SU-DHL-6 (cell line): ENCODE measurements at regions not wholly inside any gene's neighbourhood (a gene's known extent, or its start where the extent isn't known, plus 50 kb on each side); places are given as distances from the start of the nearest gene placed in this dataset.

ENCODE experiments used
- H2AFZ ChIP-seq: fragments of 200-600 bp; sonication (generic); 2 replicates; pipeline ENCODE4 v1.6.1; 2014; ENCODE audit warnings: low read depth, mild to moderate bottlenecking, moderate library complexity, mixed read lengths, antibody characterized with exemption, low read length; ENCODE audit not compliant: severe bottlenecking
- H3F3A ChIP-seq: fragments of 200-600 bp; shearing (Covaris generic); 2 replicates; pipeline ENCODE4 v1.6.0; 2016; ENCODE audit warnings: antibody characterized with exemption, mild to moderate bottlenecking; ENCODE audit not compliant: insufficient read depth
- H3K27ac ChIP-seq: fragments of 200-600 bp; sonication (generic); 2 replicates; pipeline ENCODE4 v1.5.1; 2016; ENCODE audit warnings: low read depth, mild to moderate bottlenecking, low read length, moderate library complexity, mixed read lengths
- H3K27me3 ChIP-seq: fragments of 200-600 bp; sonication (generic), shearing (Covaris generic); 2 replicates; pipeline ENCODE4 v1.6.0; 2014; ENCODE audit warnings: mild to moderate bottlenecking, low read length
- H3K36me3 ChIP-seq: fragments of 200-600 bp; sonication (generic); 2 replicates; pipeline ENCODE4 v1.6.1; 2014; ENCODE audit warnings: mild to moderate bottlenecking, low read length, mixed read lengths
- H3K4me2 ChIP-seq: fragments of 300-600, 200-600 bp; shearing (Covaris generic), sonication (generic); 2 replicates; pipeline ENCODE4 v1.6.0; 2014; ENCODE audit warnings: low read length, low read depth, mild to moderate bottlenecking; ENCODE audit not compliant: poor library complexity, severe bottlenecking
- H3K4me3 ChIP-seq: fragments of 200-600 bp; sonication (generic); 2 replicates; pipeline ENCODE4 v1.5.1; 2014; ENCODE audit warnings: antibody characterized with exemption, low read length, mild to moderate bottlenecking, mixed read lengths; ENCODE audit not compliant: insufficient read depth, poor library complexity, severe bottlenecking
- H3K79me2 ChIP-seq: fragments of 200-600 bp; sonication (generic); 2 replicates; pipeline ENCODE4 v1.6.1; 2014; ENCODE audit warnings: mild to moderate bottlenecking, low read length, moderate library complexity; ENCODE audit not compliant: insufficient read depth
- H3K9ac ChIP-seq: fragments of 200-600 bp; sonication (generic); 2 replicates; pipeline ENCODE4 v1.7.0; 2014; ENCODE audit warnings: mild to moderate bottlenecking, low read length
- H3K9me2 ChIP-seq: fragments of 200-600 bp; sonication (generic); replicated peaks from 2 replicates; pipeline ENCODE4 v1.6.1; 2014; ENCODE audit warnings: low read length; ENCODE audit not compliant: insufficient read depth
- H3K9me3 ChIP-seq: fragments of 200-600 bp; sonication (generic); 2 replicates; pipeline ENCODE4 v1.6.1; 2014; ENCODE audit warnings: low read length, mixed read lengths; ENCODE audit not compliant: insufficient read depth
- H4K20me1 ChIP-seq: fragments of 200-600 bp; sonication (generic); 2 replicates; pipeline ENCODE4 v1.6.1; 2014; ENCODE audit warnings: low read depth, mild to moderate bottlenecking, antibody characterized with exemption, low read length, moderate library complexity, mixed read lengths
- EZH2phosphoT487 ChIP-seq: fragments of 200-600 bp; sonication (generic), shearing (Covaris generic); conservative IDR thresholded peaks from 2 replicates; pipeline ENCODE4 v1.6.1; 2018; ENCODE audit warnings: mild to moderate bottlenecking, antibody characterized with exemption, low read length, moderate library complexity, mixed read lengths
- TF ChIP-seq, protein P1 (sequence below): fragments of 200-600 bp; sonication (generic); IDR thresholded peaks from one replicate; pipeline ENCODE4 v1.5.1; 2017; ENCODE audit warnings: antibody characterized with exemption, mild to moderate bottlenecking, low read length, moderate library complexity; ENCODE audit not compliant: insufficient read depth, poor library complexity, severe bottlenecking

DNA sequence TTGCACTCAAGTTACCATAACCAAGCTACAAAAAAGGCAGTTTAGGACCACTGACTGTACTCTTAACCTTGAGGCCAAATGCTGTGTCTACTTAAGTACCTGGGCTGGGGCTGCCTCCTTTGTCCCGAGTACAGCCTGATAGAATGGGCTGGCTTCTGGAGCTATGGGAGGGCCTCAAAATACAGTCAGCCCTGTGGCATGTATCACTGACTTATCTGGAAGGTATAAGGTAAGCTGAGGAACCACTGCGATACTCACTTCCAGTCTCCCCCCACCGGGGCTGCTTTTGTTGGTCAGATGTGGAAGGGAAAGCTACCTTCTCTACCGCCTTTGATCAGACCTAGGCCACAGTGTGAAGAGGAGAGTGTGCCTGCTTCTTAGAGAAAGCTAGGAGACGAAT lies 404.8 kb downstream of the ARHGEF28 start:
- H3K27me3 ChIP-seq, result no peaks in the 10 kb centered on the region
- H3K9me3 ChIP-seq, result no peaks in the 10 kb centered on the region
- H3F3A ChIP-seq, result no peaks in the 10 kb centered on the region
- H3K4me2 ChIP-seq, result no peak overlapping the region
- H2AFZ ChIP-seq, result no peak overlapping the region
- no peaks in the 10 kb centered on the region for H3K9me2 ChIP-seq
- TF ChIP-seq EZH2phosphoT487, result no peak
- TF ChIP-seq, protein P1, sequence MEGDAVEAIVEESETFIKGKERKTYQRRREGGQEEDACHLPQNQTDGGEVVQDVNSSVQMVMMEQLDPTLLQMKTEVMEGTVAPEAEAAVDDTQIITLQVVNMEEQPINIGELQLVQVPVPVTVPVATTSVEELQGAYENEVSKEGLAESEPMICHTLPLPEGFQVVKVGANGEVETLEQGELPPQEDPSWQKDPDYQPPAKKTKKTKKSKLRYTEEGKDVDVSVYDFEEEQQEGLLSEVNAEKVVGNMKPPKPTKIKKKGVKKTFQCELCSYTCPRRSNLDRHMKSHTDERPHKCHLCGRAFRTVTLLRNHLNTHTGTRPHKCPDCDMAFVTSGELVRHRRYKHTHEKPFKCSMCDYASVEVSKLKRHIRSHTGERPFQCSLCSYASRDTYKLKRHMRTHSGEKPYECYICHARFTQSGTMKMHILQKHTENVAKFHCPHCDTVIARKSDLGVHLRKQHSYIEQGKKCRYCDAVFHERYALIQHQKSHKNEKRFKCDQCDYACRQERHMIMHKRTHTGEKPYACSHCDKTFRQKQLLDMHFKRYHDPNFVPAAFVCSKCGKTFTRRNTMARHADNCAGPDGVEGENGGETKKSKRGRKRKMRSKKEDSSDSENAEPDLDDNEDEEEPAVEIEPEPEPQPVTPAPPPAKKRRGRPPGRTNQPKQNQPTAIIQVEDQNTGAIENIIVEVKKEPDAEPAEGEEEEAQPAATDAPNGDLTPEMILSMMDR, result no peak
- no peak overlapping the region for H3K4me3 ChIP-seq
- H3K36me3 ChIP-seq, result no peaks in the 10 kb centered on the region
- H3K79me2 ChIP-seq, result no peaks in the 10 kb centered on the region
- no peak overlapping the region for H3K9ac ChIP-seq
- H3K27ac ChIP-seq, result no peak overlapping the region
- no peaks in the 10 kb centered on the region for H4K20me1 ChIP-seq

DNA sequence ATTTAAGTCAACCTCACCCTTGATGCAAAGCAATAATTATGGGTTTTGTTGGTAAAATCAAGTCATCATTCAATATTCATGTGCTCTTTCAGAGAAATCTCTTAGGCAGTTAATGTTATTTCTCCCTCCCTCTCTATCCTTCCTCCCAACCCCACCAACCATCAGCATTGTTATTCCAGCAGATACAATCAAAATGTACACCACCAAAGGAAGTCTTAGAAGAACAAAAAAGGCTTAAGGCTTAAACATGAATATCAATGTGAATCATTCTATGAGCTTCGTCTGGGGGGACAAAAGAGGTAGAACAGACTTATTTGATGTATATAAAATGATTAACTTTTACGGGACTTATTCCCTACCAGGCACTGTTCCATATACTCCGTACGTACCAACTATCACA lies 404.4 kb downstream of the ARHGEF28 start:
- H3K9ac ChIP-seq, result no peak overlapping the region
- no peaks in the 10 kb centered on the region for H4K20me1 ChIP-seq
- H3K79me2 ChIP-seq, result no peaks in the 10 kb centered on the region
- H2AFZ ChIP-seq, result no peak overlapping the region
- H3K36me3 ChIP-seq, result no peaks in the 10 kb centered on the region
- no peak overlapping the region for H3K4me2 ChIP-seq
- H3K9me3 ChIP-seq, result no peaks in the 10 kb centered on the region
- no peak overlapping the region for H3K27ac ChIP-seq
- H3F3A ChIP-seq, result no peaks in the 10 kb centered on the region
- TF ChIP-seq, protein P1, result no peak
- TF ChIP-seq EZH2phosphoT487, result no peak
- no peak overlapping the region for H3K4me3 ChIP-seq
- H3K9me2 ChIP-seq, result no peaks in the 10 kb centered on the region
- H3K27me3 ChIP-seq, result no peaks in the 10 kb centered on the region

DNA sequence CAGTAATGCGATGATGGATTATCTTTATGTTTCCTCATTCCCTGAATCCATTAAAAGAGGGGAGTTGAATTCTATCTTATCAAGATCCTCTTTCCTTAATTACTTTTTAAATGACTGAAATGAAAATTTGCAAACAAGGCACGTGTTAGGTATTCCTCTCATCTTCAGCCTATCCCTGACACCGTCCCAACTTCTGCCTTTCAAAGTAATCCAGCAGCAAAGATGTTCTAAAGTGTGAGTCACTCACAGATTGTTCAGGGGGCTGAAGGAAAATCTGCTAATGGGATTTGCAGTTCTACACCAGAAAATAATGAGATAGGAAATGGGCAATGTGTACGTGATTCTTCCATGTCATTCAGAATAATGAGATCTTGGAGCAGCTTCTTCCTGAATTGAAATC lies 403.0 kb downstream of the ARHGEF28 start:
- Histone ChIP-seq H3F3A (no peaks in the 10 kb centered on the region), H3K9me2 (no peaks in the 10 kb centered on the region), H4K20me1 (no peaks in the 10 kb centered on the region), H3K9ac (no peak overlapping the region), H3K9me3 (no peaks in the 10 kb centered on the region), H3K79me2 (no peaks in the 10 kb centered on the region), H2AFZ (no peak overlapping the region), H3K4me2 (no peak overlapping the region), H3K36me3 (no peaks in the 10 kb centered on the region), H3K27me3 (no peaks in the 10 kb centered on the region), H3K27ac (no peak overlapping the region), H3K4me3 (no peak overlapping the region)
- no peak for TF ChIP-seq EZH2phosphoT487
- TF ChIP-seq, protein P1, result no peak
